Adrenal gland (tissue), 5 donors: ENCODE measurements at regions not wholly inside any gene's neighbourhood (a gene's known extent, or its start where the extent isn't known, plus 50 kb on each side); places are given as distances from the start of the nearest gene placed in this dataset.

Experiments
- CTCF ChIP-seq, 6 experiments: fragments of 450-650 bp in 4 of 6; fragments of 200-600 bp in 2 of 6; sonication (generic) in 1 of 6; IDR thresholded peaks; 1 replicate in 5 of 6; 2 replicates in 1 of 6; pipeline versions ENCODE4 v1.5.1 to v1.8.0; 2016 to 2021; ENCODE audit warnings: antibody characterized with exemption in 6 of 6, mild to moderate bottlenecking in 2 of 6, moderate library complexity in 1 of 6
- POLR2A ChIP-seq, 2 donors: fragments of 450-650 bp; IDR thresholded peaks; one replicate each; pipeline ENCODE4 v1.6.1; 2017; ENCODE audit warnings: antibody characterized with exemption in 2 of 2, mild to moderate bottlenecking in 2 of 2, moderate library complexity in 1 of 2
- donor health status: DM: no; HTN: no; CAD: no.

GRCh38 chr16:51418258-51418657 lies 267.2 kb upstream of the SALL1 start:
- TF ChIP-seq CTCF (IDR thresholded peaks at IDR 0.05) (no peak), POLR2A (IDR thresholded peaks at IDR 0.05) (no peak)
